Loucy (cell line): ENCODE measurements at regions not wholly inside any gene's neighbourhood (a gene's known extent, or its start where the extent isn't known, plus 50 kb on each side); places are given as distances from the start of the nearest gene placed in this dataset.

Source experiments
- H2AFZ ChIP-seq: fragments of 200-600 bp; sonication (generic); 2 replicates; pipeline ENCODE4 v1.6.0; 2016; ENCODE audit warnings: antibody characterized with exemption, mild to moderate bottlenecking, low read length, moderate library complexity
- H3F3A ChIP-seq: fragments of 200-600 bp; 2 replicates; pipeline ENCODE4 v1.6.0; 2016; ENCODE audit warnings: antibody characterized with exemption, low read depth, mild to moderate bottlenecking
- H3K27me3 ChIP-seq: fragments of 200-600 bp; sonication (generic); 2 replicates; pipeline ENCODE4 v1.6.1; 2014; ENCODE audit warnings: low read length, mild to moderate bottlenecking; ENCODE audit not compliant: insufficient read depth, poor library complexity, severe bottlenecking
- H3K36me3 ChIP-seq: fragments of 200-600 bp; sonication (generic); 2 replicates; pipeline ENCODE4 v1.6.1; 2016; ENCODE audit warnings: low read length; ENCODE audit not compliant: insufficient read depth
- H3K4me1 ChIP-seq: fragments of 200-600 bp; sonication (generic); 2 replicates; pipeline ENCODE4 v1.5.1; 2014; ENCODE audit warnings: low read length, mild to moderate bottlenecking; ENCODE audit not compliant: insufficient read depth, poor library complexity, severe bottlenecking
- H3K4me2 ChIP-seq: fragments of 200-600 bp; sonication (generic); 2 replicates; pipeline ENCODE4 v1.6.0; 2014; ENCODE audit warnings: antibody characterized with exemption, low read length, low read depth, mild to moderate bottlenecking; ENCODE audit not compliant: poor library complexity, severe bottlenecking
- H3K4me3 ChIP-seq: fragments of 200-600 bp; sonication (generic); 2 replicates; pipeline ENCODE4 v1.5.1; 2014; ENCODE audit warnings: low read length, mild to moderate bottlenecking, mixed read lengths; ENCODE audit not compliant: poor library complexity, severe bottlenecking
- H3K79me2 ChIP-seq: fragments of 200-600 bp; sonication (generic); 2 replicates; pipeline ENCODE4 v1.6.1; 2014; ENCODE audit warnings: low read length; ENCODE audit not compliant: insufficient read depth
- H3K9ac ChIP-seq: fragments of 200-600 bp; sonication (generic); 2 replicates; pipeline ENCODE4 v1.6.0; 2014; ENCODE audit warnings: mild to moderate bottlenecking, low read depth, low read length, moderate library complexity; ENCODE audit not compliant: poor library complexity, severe bottlenecking
- H3K9me2 ChIP-seq: fragments of 200-600 bp; sonication (generic); replicated peaks from 2 replicates; pipeline ENCODE4 v1.6.1; 2016; ENCODE audit warnings: low read depth, low read length, mixed read lengths
- H3K9me3 ChIP-seq: fragments of 200-600 bp; sonication (generic); 2 replicates; pipeline ENCODE4 v1.6.1; 2014; ENCODE audit warnings: mild to moderate bottlenecking, antibody characterized with exemption, low read length, low read depth; ENCODE audit not compliant: insufficient read depth
- H4K20me1 ChIP-seq: fragments of 200-600 bp; sonication (generic); 2 replicates; pipeline ENCODE4 v1.6.0; 2014; ENCODE audit warnings: antibody characterized with exemption, low read length, mild to moderate bottlenecking; ENCODE audit not compliant: insufficient read depth, poor library complexity, severe bottlenecking
- EZH2phosphoT487 ChIP-seq: fragments of 200-600 bp; IDR thresholded peaks from 2 replicates; pipeline ENCODE4 v1.6.1; 2018; ENCODE audit warnings: antibody characterized with exemption, mild to moderate bottlenecking, moderate library complexity, borderline replicate concordance
- TF ChIP-seq, protein P1 (sequence below): fragments of 200-600 bp; sonication (generic); conservative IDR thresholded peaks from 2 replicates; pipeline ENCODE4 v1.5.1; 2014; ENCODE audit warnings: mild to moderate bottlenecking, antibody characterized with exemption, low read length

DNA sequence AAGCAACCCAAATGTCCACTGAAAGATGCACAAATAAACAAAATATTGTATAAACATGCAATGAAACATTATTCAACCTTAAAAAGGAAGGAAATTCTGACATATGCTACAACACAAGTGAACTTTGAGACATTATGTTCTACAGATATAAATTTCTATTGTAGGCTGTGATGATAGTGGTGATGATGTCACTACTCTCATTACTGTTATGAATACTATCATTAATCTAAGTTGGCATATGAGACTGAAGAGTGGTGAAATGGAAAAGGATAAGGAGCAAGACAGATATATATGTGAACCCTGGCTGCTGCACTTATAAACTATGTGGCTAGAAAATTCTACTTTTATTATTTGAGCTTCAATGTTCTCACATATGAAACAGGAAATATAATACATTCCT, 360.2 kb downstream of the TFAP2A start:
- Histone ChIP-seq H3K4me3 (no peak overlapping the region), H3K9ac (no peak overlapping the region), H3K9me3 (no peaks in the 10 kb centered on the region; the same call in 1 of the 2 replicates), H3K27me3 (no peaks in the 10 kb centered on the region), H4K20me1 (no peaks in the 10 kb centered on the region), H3K4me2 (no peak overlapping the region), H3K9me2 (no peaks in the 10 kb centered on the region), H3K36me3 (no peaks in the 10 kb centered on the region), H3K4me1 (no peaks in the 10 kb centered on the region), H3K79me2 (no peaks in the 10 kb centered on the region), H3F3A (no peaks in the 10 kb centered on the region), H2AFZ (no peak overlapping the region)
- TF ChIP-seq, protein P1, sequence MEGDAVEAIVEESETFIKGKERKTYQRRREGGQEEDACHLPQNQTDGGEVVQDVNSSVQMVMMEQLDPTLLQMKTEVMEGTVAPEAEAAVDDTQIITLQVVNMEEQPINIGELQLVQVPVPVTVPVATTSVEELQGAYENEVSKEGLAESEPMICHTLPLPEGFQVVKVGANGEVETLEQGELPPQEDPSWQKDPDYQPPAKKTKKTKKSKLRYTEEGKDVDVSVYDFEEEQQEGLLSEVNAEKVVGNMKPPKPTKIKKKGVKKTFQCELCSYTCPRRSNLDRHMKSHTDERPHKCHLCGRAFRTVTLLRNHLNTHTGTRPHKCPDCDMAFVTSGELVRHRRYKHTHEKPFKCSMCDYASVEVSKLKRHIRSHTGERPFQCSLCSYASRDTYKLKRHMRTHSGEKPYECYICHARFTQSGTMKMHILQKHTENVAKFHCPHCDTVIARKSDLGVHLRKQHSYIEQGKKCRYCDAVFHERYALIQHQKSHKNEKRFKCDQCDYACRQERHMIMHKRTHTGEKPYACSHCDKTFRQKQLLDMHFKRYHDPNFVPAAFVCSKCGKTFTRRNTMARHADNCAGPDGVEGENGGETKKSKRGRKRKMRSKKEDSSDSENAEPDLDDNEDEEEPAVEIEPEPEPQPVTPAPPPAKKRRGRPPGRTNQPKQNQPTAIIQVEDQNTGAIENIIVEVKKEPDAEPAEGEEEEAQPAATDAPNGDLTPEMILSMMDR, result no peak
- no peak for TF ChIP-seq EZH2phosphoT487

DNA sequence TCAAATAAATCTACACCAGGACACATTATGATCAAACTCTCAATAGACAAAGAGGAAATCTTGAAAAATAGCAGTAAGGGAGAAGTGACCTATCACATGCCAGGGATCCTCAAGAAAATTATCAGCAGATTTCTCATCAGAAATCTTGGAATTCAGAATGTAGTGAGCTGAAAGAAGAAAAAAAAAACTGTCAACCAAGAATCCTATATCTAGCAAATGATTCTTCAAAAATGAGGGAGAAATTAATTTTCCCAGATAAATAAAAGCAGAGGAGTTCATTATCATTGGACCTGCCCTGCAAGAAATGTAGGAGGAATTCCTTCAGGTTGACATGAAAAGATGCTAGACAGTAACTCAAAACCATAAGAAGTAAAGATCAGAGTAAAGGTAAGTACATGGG, 363.6 kb downstream of the TFAP2A start:
- H3F3A ChIP-seq, result no peaks in the 10 kb centered on the region
- no peaks in the 10 kb centered on the region for H3K27me3 ChIP-seq
- H3K9me3 ChIP-seq, result no peaks in the 10 kb centered on the region; the same call in 1 of the 2 replicates
- TF ChIP-seq, protein P1, result no peak
- no peak for TF ChIP-seq EZH2phosphoT487
- H3K9ac ChIP-seq, result no peak overlapping the region
- no peaks in the 10 kb centered on the region for H3K36me3 ChIP-seq
- H3K4me2 ChIP-seq, result no peak overlapping the region
- no peaks in the 10 kb centered on the region for H3K4me1 ChIP-seq
- no peaks in the 10 kb centered on the region for H3K79me2 ChIP-seq
- H2AFZ ChIP-seq, result no peak overlapping the region
- H3K9me2 ChIP-seq, result no peaks in the 10 kb centered on the region
- H3K4me3 ChIP-seq, result no peak overlapping the region
- no peaks in the 10 kb centered on the region for H4K20me1 ChIP-seq

DNA sequence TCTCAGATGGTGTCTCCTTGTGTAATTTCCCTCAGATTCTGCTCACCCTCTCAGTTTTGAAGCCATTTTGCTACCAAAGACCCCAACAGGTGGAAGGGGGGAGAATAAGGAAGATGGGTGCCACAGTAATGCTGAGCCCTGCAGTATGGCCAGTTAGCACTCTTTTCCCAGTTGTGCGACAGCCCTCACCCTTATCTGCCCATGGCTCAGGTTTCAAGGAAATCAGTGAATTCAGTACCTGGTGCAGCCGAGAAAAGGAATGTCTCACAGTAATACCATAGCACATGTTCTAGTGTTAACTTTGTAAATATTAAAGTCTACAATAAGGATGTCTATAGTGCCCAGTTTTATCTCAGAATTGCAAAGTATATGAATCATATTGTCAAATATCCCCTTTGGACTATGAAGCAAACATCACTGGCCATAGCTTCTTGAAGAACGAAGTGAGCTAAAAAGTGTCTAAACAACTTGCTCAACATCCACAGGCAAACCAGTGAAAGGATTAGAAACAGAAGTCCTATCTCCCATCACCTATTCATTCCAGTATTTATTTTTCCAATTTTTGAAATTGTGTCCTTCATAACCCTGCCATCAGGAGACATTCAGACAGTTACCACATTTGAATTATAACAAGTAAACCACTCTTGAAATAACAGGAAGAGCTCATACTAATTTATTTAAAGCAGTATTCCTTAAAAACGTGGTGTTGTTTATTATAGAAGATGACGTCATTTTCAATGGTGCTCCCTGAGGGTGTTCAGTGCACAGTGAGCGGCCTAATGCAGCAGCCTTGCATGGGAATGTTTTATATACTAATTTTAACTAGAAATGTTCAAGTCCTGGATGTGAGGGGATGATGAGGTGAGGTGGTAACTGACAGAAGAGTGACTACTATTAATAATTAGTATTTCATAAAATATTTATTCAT, 366.2 kb downstream of the TFAP2A start:
- no peaks in the 10 kb centered on the region for H3F3A ChIP-seq
- H3K9me2 ChIP-seq, result no peaks in the 10 kb centered on the region
- H3K36me3 ChIP-seq, result no peaks in the 10 kb centered on the region
- no peaks in the 10 kb centered on the region for H3K79me2 ChIP-seq
- H3K4me2 ChIP-seq, result no peak overlapping the region
- TF ChIP-seq, protein P1, result no peak
- TF ChIP-seq EZH2phosphoT487, result no peak
- no peak overlapping the region for H2AFZ ChIP-seq
- H3K4me3 ChIP-seq, result no peak overlapping the region
- no peaks in the 10 kb centered on the region for H3K27me3 ChIP-seq
- no peaks in the 10 kb centered on the region for H4K20me1 ChIP-seq
- H3K9me3 ChIP-seq, result no peaks in the 10 kb centered on the region; the same call in 1 of the 2 replicates
- H3K4me1 ChIP-seq, result no peaks in the 10 kb centered on the region
- H3K9ac ChIP-seq, result no peak overlapping the region
